GM19463 (cell line): ENCODE measurements at regions not wholly inside any gene's neighbourhood (a gene's known extent, or its start where the extent isn't known, plus 50 kb on each side); places are given as distances from the start of the nearest gene placed in this dataset.
A peak's percentile ranks its signal among the peaks of the same experiment; 100 is the strongest.

Experiments
- ATAC-seq: cut with Tn5 transposase; IDR thresholded peaks from one replicate; pipeline ENCODE4 v1.9.1; 2021; ENCODE audit warnings: mild to moderate bottlenecking, moderate library complexity; ENCODE audit not compliant: unreplicated experiment

- ATAC-seq: no peak
These were observed 154.9 kb downstream of the ZNF608 start for GRCh38 chr5:124591583-124591982.

GRCh38 chr5:124590686-124591085 lies 155.8 kb downstream of the ZNF608 start:
- ATAC-seq: no peak

- ATAC-seq: no peak
These were observed 159.2 kb downstream of the ZNF608 start for GRCh38 chr5:124587280-124587679.

GRCh38 chr5:124584991-124585715 lies 161.3 kb downstream of the ZNF608 start:
- ATAC-seq: no peak

GRCh38 chr5:124583469-124584350 lies 162.7 kb downstream of the ZNF608 start:
- peak; percentile 98 for ATAC-seq

- ATAC-seq: no peak
These were observed 163.9 kb downstream of the ZNF608 start for GRCh38 chr5:124582561-124582840.

- ATAC-seq: no peak
These were observed 164.5 kb downstream of the ZNF608 start for GRCh38 chr5:124581738-124582560.

- no peak for ATAC-seq
These were observed 165.3 kb downstream of the ZNF608 start for GRCh38 chr5:124580925-124581737.

GRCh38 chr5:124580512-124580911 lies 165.9 kb downstream of the ZNF608 start:
- no peak for ATAC-seq

- peak; percentile 95 for ATAC-seq
These were observed 169.5 kb downstream of the ZNF608 start for GRCh38 chr5:124576848-124577409.

GRCh38 chr5:124575725-124576124 lies 170.7 kb downstream of the ZNF608 start:
- ATAC-seq: no peak

- ATAC-seq: no peak
These were observed 171.7 kb downstream of the ZNF608 start for GRCh38 chr5:124574521-124575436.

GRCh38 chr5:124572971-124573370 lies 173.5 kb downstream of the ZNF608 start:
- ATAC-seq: no peak

GRCh38 chr5:124570285-124571035 lies 176.0 kb downstream of the ZNF608 start:
- ATAC-seq: no peak

GRCh38 chr5:124566875-124567450 lies 179.5 kb downstream of the ZNF608 start:
- ATAC-seq: no peak

GRCh38 chr5:124561451-124561850 lies 185.0 kb downstream of the ZNF608 start:
- ATAC-seq: no peak

GRCh38 chr5:124560370-124560769 lies 186.1 kb downstream of the ZNF608 start:
- ATAC-seq: no peak

GRCh38 chr5:124557761-124558160 lies 188.7 kb downstream of the ZNF608 start:
- no peak for ATAC-seq
